Smooth muscle cell (in vitro differentiated cells): ENCODE measurements at regions not wholly inside any gene's neighbourhood (a gene's known extent, or its start where the extent isn't known, plus 50 kb on each side); places are given as distances from the start of the nearest gene placed in this dataset.
"Not testable (repeated sequence)": the region's sequence is repeated elsewhere in the genome, so short reads cannot be mapped to it uniquely, and the experiment has no call there.

ENCODE experiments used
- DNase-seq: peaks from one replicate; lab custom pipeline; 2025; ENCODE audit not compliant: unreplicated experiment; lab: John Stamatoyannopoulos, UW
- H2AFZ ChIP-seq: fragments of 200-600 bp; sonication (generic); 2 replicates; pipeline ENCODE4 v1.6.0; 2016; ENCODE audit warnings: antibody characterized with exemption, low read depth, mild to moderate bottlenecking
- H3F3A ChIP-seq: fragments of 200-600 bp; sonication (generic); 2 replicates; pipeline ENCODE4 v1.6.0; 2017; ENCODE audit warnings: antibody characterized with exemption, low read depth
- H3K27ac ChIP-seq: fragments of 200-600 bp; sonication (generic); 2 replicates; pipeline ENCODE4 v1.5.1; 2016; ENCODE audit warnings: low read depth, mild to moderate bottlenecking
- H3K27me3 ChIP-seq: fragments of 200-600 bp; sonication (generic); 2 replicates; pipeline ENCODE4 v1.6.1; 2016; ENCODE audit warnings: low read depth, mild to moderate bottlenecking
- H3K36me3 ChIP-seq: fragments of 200-600 bp; sonication (generic); 2 replicates; pipeline ENCODE4 v1.5.1; 2016; ENCODE audit warnings: low read depth
- H3K4me1 ChIP-seq: fragments of 200-600 bp; sonication (generic); 2 replicates; pipeline ENCODE4 v1.5.1; 2016; ENCODE audit warnings: low read depth
- H3K4me2 ChIP-seq: fragments of 200-600 bp; sonication (generic); 2 replicates; pipeline ENCODE4 v1.6.0; 2016; ENCODE audit warnings: mild to moderate bottlenecking
- H3K4me3 ChIP-seq: fragments of 200-600 bp; sonication (generic); 2 replicates; pipeline ENCODE4 v1.5.1; 2016; ENCODE audit warnings: mild to moderate bottlenecking
- H3K79me2 ChIP-seq: fragments of 200-600 bp; sonication (generic); 2 replicates; pipeline ENCODE4 v1.6.0; 2016; ENCODE audit warnings: low read depth, mild to moderate bottlenecking
- H3K9ac ChIP-seq: fragments of 200-600 bp; sonication (generic); 2 replicates; pipeline ENCODE4 v1.6.0; 2016; ENCODE audit warnings: low read depth
- H3K9me3 ChIP-seq: fragments of 200-600 bp; sonication (generic); replicated peaks from 2 replicates; pipeline ENCODE4 v1.5.1; 2016; ENCODE audit warnings: low read depth
- H4K20me1 ChIP-seq: fragments of 200-600 bp; sonication (generic); 2 replicates; pipeline ENCODE4 v1.6.0; 2016; ENCODE audit warnings: low read depth
- CTCF ChIP-seq: fragments of 200-600 bp; sonication (generic); IDR thresholded peaks from 2 replicates; pipeline ENCODE4 v1.5.1; 2017; ENCODE audit warnings: borderline replicate concordance, mild to moderate bottlenecking, antibody characterized with exemption; ENCODE audit not compliant: insufficient read depth, poor library complexity, severe bottlenecking
- WGBS: methylation state at CpG from one replicate; pipeline ENCODE4 v1.1.7; 2016; ENCODE audit warnings: low lambda C conversion rate; 5-methylcytosine and 5-hydroxymethylcytosine counted together

GRCh38 chrX:46168254-46168653, 377.0 kb downstream of the ZNF674 start:
- WGBS = 91% methylated on average over 3 of the region's 3 CpGs
- DNase-seq = no peak

GRCh38 chrX:46165866-46166265, 379.4 kb downstream of the ZNF674 start:
- Histone ChIP-seq H4K20me1 (no peaks in the 10 kb centered on the region), H3K4me3 (no peak overlapping the region), H2AFZ (no peak overlapping the region), H3K27ac (no peak overlapping the region), H3K36me3 (no peaks in the 10 kb centered on the region), H3K4me2 (no peak overlapping the region), H3F3A (no peaks in the 10 kb centered on the region), H3K4me1 (no peaks in the 10 kb centered on the region), H3K9ac (no peak overlapping the region), H3K27me3 (no peaks in the 10 kb centered on the region), H3K79me2 (no peaks in the 10 kb centered on the region), H3K9me3 (no peaks in the 10 kb centered on the region)
- DNase-seq = no peak
- WGBS = 75% methylated on average over 3 of the region's 3 CpGs
- no peak for TF ChIP-seq CTCF

More at GRCh38 chrX:46168254-46168653, 377.0 kb downstream of the ZNF674 start:
- no peaks in the 10 kb centered on the region for H3F3A ChIP-seq
- no peak for TF ChIP-seq CTCF
- no peak overlapping the region for H3K27ac ChIP-seq
- H3K4me1 ChIP-seq = no peaks in the 10 kb centered on the region
- no peaks in the 10 kb centered on the region for H4K20me1 ChIP-seq
- no peak overlapping the region for H3K4me3 ChIP-seq
- no peak overlapping the region for H3K9ac ChIP-seq
- no peak overlapping the region for H2AFZ ChIP-seq
- H3K27me3 ChIP-seq = no peaks in the 10 kb centered on the region
- H3K9me3 ChIP-seq = no peaks in the 10 kb centered on the region
- no peak overlapping the region for H3K4me2 ChIP-seq
- H3K36me3 ChIP-seq = no peaks in the 10 kb centered on the region
- no peaks in the 10 kb centered on the region for H3K79me2 ChIP-seq

DNA sequence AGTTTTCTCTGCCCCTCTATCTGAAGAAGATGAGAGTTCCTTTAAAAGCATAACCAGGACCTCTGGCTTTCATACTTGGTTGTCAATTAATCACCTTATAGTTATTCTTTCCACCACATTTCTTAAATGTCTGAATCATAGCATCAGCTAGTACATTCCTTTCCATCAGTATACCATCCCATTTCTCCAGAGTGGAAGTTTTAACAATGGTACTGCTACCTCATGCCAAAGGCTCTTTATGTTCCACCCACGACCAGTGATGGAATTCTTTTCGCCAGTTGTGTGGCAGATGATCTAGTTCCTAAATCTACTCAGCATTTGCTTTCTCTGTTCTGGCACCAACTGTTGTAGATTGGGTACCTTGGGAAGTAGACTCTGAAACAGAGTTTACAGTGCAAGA, 379.8 kb downstream of the ZNF674 start:
- Histone ChIP-seq H3K27me3 (no peaks in the 10 kb centered on the region), H3K79me2 (no peaks in the 10 kb centered on the region), H3K4me3 (no peak overlapping the region), H4K20me1 (no peaks in the 10 kb centered on the region), H3K4me2 (no peak overlapping the region), H3K9me3 (no peaks in the 10 kb centered on the region), H3K36me3 (no peaks in the 10 kb centered on the region), H3K27ac (no peak overlapping the region), H2AFZ (no peak overlapping the region), H3K4me1 (no peaks in the 10 kb centered on the region), H3F3A (no peaks in the 10 kb centered on the region), H3K9ac (no peak overlapping the region)
- 59% methylated on average over 2 of the region's 2 CpGs for WGBS
- no peak for DNase-seq
- no peak for TF ChIP-seq CTCF

GRCh38 chrX:46152756-46153155, 392.5 kb downstream of the ZNF674 start:
- 81% methylated on average over 2 of the region's 2 CpGs for WGBS
- no peak overlapping the region for H3K4me3 ChIP-seq
- no peaks in the 10 kb centered on the region for H3F3A ChIP-seq
- no peak overlapping the region for H2AFZ ChIP-seq
- TF ChIP-seq CTCF = no peak
- H3K27ac ChIP-seq = no peak overlapping the region
- peaks cover 5% of the 10 kb centered on the region for H3K9me3 ChIP-seq
- H3K4me1 ChIP-seq = no peaks in the 10 kb centered on the region
- H3K4me2 ChIP-seq = no peak overlapping the region
- H4K20me1 ChIP-seq = no peaks in the 10 kb centered on the region
- H3K27me3 ChIP-seq = no peaks in the 10 kb centered on the region
- no peak for DNase-seq
- H3K36me3 ChIP-seq = no peaks in the 10 kb centered on the region
- no peak overlapping the region for H3K9ac ChIP-seq
- H3K79me2 ChIP-seq = no peaks in the 10 kb centered on the region

DNA sequence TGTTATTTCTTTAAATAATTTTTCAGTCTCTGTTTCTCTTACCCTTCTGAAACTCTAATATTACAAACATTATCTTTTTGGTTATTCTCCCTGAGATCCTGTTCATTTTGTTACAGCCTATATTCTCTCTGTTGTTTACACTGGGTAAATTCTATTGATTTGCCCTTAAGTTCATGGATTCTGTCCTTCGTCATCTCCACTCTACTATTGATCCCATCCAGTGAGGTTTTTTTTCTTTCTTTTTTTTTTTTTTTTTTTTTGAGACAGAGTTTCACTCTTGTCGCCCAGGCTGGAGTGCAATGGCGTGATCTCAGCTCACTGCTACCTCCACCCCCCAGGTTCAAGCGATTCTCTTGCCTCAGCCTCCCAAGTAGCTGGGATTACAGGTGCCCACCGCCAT, 393.9 kb downstream of the ZNF674 start:
- H3K36me3 ChIP-seq, H3K79me2 ChIP-seq, H3K4me2 ChIP-seq, H3K27ac ChIP-seq, DNase-seq, H4K20me1 ChIP-seq, H3K4me3 ChIP-seq, H2AFZ ChIP-seq, H3K4me1 ChIP-seq, H3K9ac ChIP-seq, H3K9me3 ChIP-seq, H3K27me3 ChIP-seq, H3F3A ChIP-seq: not testable (repeated sequence)
- WGBS = 77% methylated on average over 5 of the region's 5 CpGs
